ENCODE measurements at regions not wholly inside any gene's neighbourhood (a gene's known extent, or its start where the extent isn't known, plus 50 kb on each side); places are given as distances from the start of the nearest gene placed in this dataset.

- H3K4me1 ChIP-seq (ENCODE audit: insufficient read depth, low read length): no peaks in the 10 kb centered on the region
- no peaks in the 10 kb centered on the region for H3K36me3 ChIP-seq (ENCODE audit: low read depth, low read length)
- H3K4me3 ChIP-seq (ENCODE audit: low read length): no peak overlapping the region
- H3F3A ChIP-seq (ENCODE audit: low read length, unreplicated experiment): no peaks in the 10 kb centered on the region
- TF ChIP-seq EZH2phosphoT487 (IDR thresholded peaks at IDR 0.05; ENCODE audit: borderline replicate concordance, low read length): no peak
- TF ChIP-seq CTCF (conservative IDR thresholded peaks at IDR 0.05; ENCODE audit: low read depth, low read length): no peak
- no peaks in the 10 kb centered on the region for H3K9me2 ChIP-seq (replicated peaks; ENCODE audit: low read length)
- H4K20me1 ChIP-seq (ENCODE audit: low read length): no peaks in the 10 kb centered on the region
- no peak overlapping the region for H3K27ac ChIP-seq (ENCODE audit: low read length)
- no peak overlapping the region for H3K9ac ChIP-seq (ENCODE audit: low read length)
- no peaks in the 10 kb centered on the region for H3K79me2 ChIP-seq (ENCODE audit: low read length)
- H3K9me3 ChIP-seq (ENCODE audit: low read length): no peaks in the 10 kb centered on the region
- BruUV-seq (replicated peaks): no TSS peak
- no peak overlapping the region for H2AFZ ChIP-seq (ENCODE audit: low read length)
- ATAC-seq (no peak), DNase-seq (no peak)
- peaks cover 60% of the 10 kb centered on the region for H3K27me3 ChIP-seq (ENCODE audit: low read length)
- intact Hi-C loops (cut with micrococcal nuclease): no loop called here
- ChIA-PET CTCF (interaction anchor here (0.8 kb wide), 1 partner anchor 167 kb away, joined by 4 read pairs; no protein-coding TSS in a partner anchor), POLR2A (ENCODE audit: unreplicated experiment) (no interaction called here)
- H3K4me2 ChIP-seq (ENCODE audit: low read length): no peak overlapping the region
These were observed 119.2 kb upstream of the CRHR1 start for GRCh38 chr17:45664921-45665320.

GRCh38 chr17:45666046-45666600, 118.0 kb upstream of the CRHR1 start:
- H2AFZ ChIP-seq (ENCODE audit: low read length): no peak overlapping the region
- no TSS peak for BruUV-seq (replicated peaks)
- TF ChIP-seq CTCF (conservative IDR thresholded peaks at IDR 0.05; ENCODE audit: low read depth, low read length) (peak; percentile 57), EZH2 (IDR thresholded peaks at IDR 0.05; ENCODE audit: low read length, unreplicated experiment) (no peak), EZH2phosphoT487 (IDR thresholded peaks at IDR 0.05; ENCODE audit: borderline replicate concordance, low read length) (no peak)
- no peaks in the 10 kb centered on the region for H3K79me2 ChIP-seq (ENCODE audit: low read length)
- no peaks in the 10 kb centered on the region for H3K9me3 ChIP-seq (ENCODE audit: low read length)
- no peak overlapping the region for H3K27ac ChIP-seq (ENCODE audit: low read length)
- peaks cover 57% of the 10 kb centered on the region for H3K27me3 ChIP-seq (ENCODE audit: low read length)
- CTCF ChIA-PET: interaction anchor here (0.6 to 1.0 kb wide), 3 partner anchors 56 to 283 kb away, joined by 3 to 6 read pairs (median 3); no protein-coding TSS in a partner anchor
- intact Hi-C loops (cut with micrococcal nuclease): no loop called here
- H3K9ac ChIP-seq (ENCODE audit: low read length): no peak overlapping the region
- ATAC-seq: 0 out of 2 replicates have a peak, but pooled peaks have one; percentile 24
- no peak overlapping the region for H3K4me3 ChIP-seq (ENCODE audit: low read length)
- POLR2A ChIA-PET (ENCODE audit: unreplicated experiment): no interaction called here
- H3K36me3 ChIP-seq (ENCODE audit: low read depth, low read length): no peaks in the 10 kb centered on the region
- no peaks in the 10 kb centered on the region for H3K4me1 ChIP-seq (ENCODE audit: insufficient read depth, low read length)
- no peaks in the 10 kb centered on the region for H4K20me1 ChIP-seq (ENCODE audit: low read length)
- no peaks in the 10 kb centered on the region for H3K9me2 ChIP-seq (replicated peaks; ENCODE audit: low read length)
- no peak overlapping the region for H3K4me2 ChIP-seq (ENCODE audit: low read length)
- H3F3A ChIP-seq (ENCODE audit: low read length, unreplicated experiment): no peaks in the 10 kb centered on the region
- DNase-seq: peak; percentile 17

- ChIA-PET POLR2A (ENCODE audit: unreplicated experiment) (no interaction called here), CTCF (interaction anchor here (0.6 to 0.7 kb wide), 2 partner anchors 283 to 460 kb away, joined by 3 read pairs; no protein-coding TSS in a partner anchor)
- DNase-seq: no peak
- intact Hi-C loops (cut with micrococcal nuclease): no loop called here
- H3K9me2 ChIP-seq (replicated peaks; ENCODE audit: low read length): no peaks in the 10 kb centered on the region
- peaks cover 52% of the 10 kb centered on the region for H3K27me3 ChIP-seq (ENCODE audit: low read length)
- no peak overlapping the region for H3K4me3 ChIP-seq (ENCODE audit: low read length)
- no TSS peak for BruUV-seq (replicated peaks)
- no peaks in the 10 kb centered on the region for H3K9me3 ChIP-seq (ENCODE audit: low read length)
- no peak for TF ChIP-seq CTCF (conservative IDR thresholded peaks at IDR 0.05; ENCODE audit: low read depth, low read length)
- no peak for TF ChIP-seq EZH2phosphoT487 (IDR thresholded peaks at IDR 0.05; ENCODE audit: borderline replicate concordance, low read length)
- no peak for TF ChIP-seq EZH2 (IDR thresholded peaks at IDR 0.05; ENCODE audit: low read length, unreplicated experiment)
- H3K36me3 ChIP-seq (ENCODE audit: low read depth, low read length): no peaks in the 10 kb centered on the region
- H3K4me1 ChIP-seq (ENCODE audit: insufficient read depth, low read length): no peaks in the 10 kb centered on the region
- no peaks in the 10 kb centered on the region for H3K79me2 ChIP-seq (ENCODE audit: low read length)
- no peaks in the 10 kb centered on the region for H4K20me1 ChIP-seq (ENCODE audit: low read length)
- no peak for ATAC-seq
- no peak overlapping the region for H3K27ac ChIP-seq (ENCODE audit: low read length)
- H3K4me2 ChIP-seq (ENCODE audit: low read length): no peak overlapping the region
- H3K9ac ChIP-seq (ENCODE audit: low read length): no peak overlapping the region
- H2AFZ ChIP-seq (ENCODE audit: low read length): no peak overlapping the region
- no peaks in the 10 kb centered on the region for H3F3A ChIP-seq (ENCODE audit: low read length, unreplicated experiment)
These were observed 117.5 kb upstream of the CRHR1 start for GRCh38 chr17:45666641-45667040.
